ENCODE measurements at regions not wholly inside any gene's neighbourhood (a gene's known extent, or its start where the extent isn't known, plus 50 kb on each side); places are given as distances from the start of the nearest gene placed in this dataset.

DNA sequence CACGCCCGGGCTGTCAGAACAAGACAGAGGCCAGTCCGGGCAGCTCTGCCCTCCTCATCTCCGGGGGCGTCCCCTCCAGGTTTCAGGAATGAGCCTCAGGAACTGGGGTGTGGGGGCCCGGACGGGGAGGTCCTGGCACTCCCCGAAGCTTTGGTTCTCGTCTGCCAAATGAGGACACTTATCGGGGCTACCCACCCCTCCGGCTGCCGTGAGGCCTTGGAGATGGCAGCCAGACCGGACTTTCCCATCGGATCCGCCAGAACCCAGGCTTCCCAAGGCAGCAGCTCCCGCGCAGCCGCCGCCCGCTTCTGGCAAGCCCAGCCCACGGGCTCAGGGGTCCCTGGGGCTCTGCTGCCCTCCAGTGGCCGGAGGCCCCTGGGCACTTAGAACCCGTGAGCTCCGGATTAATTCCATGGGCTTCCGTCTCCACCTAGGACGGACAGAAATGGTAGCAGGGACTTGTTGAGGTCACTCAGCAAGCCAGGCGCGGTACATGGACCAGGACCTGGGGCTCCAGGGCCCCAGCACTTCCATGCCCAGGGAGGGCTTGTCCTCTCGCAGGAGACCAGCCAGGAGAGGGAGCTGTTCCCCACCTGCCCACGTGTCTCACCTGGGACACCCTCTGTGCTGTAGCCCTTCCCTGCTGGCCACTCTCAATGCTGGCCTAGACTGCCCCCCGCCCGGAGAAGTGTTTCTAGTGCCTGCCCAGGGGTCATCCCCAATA lies 89.4 kb downstream of the LINGO1 start:
- TF ChIP-seq POLR2A (IDR thresholded peaks at IDR 0.05) = no peak
- TF ChIP-seq CTCF (IDR thresholded peaks at IDR 0.05) = peak; percentile 90 to 94 (median 93)
